ENCODE measurements at regions not wholly inside any gene's neighbourhood (a gene's known extent, or its start where the extent isn't known, plus 50 kb on each side); places are given as distances from the start of the nearest gene placed in this dataset.

DNA sequence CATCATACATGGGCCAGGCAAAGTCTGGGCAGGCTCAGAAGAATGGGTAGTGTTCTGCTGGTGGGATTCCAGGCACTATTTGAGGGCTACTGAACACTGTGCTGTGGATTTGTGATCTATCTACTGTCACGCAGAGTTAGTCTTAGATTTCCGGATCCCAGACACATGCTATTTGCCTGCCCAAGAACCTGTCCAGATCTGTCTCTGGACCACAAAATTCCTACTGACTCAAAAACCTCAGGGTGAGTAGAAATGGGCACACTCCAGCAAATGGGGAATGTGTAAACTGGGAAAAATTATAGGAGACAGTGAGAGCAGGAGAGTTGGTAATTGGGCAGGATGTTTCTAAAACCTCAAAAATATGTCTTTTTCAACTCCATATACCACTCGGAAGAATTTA, 129.9 kb downstream of the GALC start:
- TF ChIP-seq, protein P1, sequence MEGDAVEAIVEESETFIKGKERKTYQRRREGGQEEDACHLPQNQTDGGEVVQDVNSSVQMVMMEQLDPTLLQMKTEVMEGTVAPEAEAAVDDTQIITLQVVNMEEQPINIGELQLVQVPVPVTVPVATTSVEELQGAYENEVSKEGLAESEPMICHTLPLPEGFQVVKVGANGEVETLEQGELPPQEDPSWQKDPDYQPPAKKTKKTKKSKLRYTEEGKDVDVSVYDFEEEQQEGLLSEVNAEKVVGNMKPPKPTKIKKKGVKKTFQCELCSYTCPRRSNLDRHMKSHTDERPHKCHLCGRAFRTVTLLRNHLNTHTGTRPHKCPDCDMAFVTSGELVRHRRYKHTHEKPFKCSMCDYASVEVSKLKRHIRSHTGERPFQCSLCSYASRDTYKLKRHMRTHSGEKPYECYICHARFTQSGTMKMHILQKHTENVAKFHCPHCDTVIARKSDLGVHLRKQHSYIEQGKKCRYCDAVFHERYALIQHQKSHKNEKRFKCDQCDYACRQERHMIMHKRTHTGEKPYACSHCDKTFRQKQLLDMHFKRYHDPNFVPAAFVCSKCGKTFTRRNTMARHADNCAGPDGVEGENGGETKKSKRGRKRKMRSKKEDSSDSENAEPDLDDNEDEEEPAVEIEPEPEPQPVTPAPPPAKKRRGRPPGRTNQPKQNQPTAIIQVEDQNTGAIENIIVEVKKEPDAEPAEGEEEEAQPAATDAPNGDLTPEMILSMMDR (IDR thresholded peaks at IDR 0.05): no peak
- no peak overlapping the region for H3K27ac ChIP-seq
- no peaks in the 10 kb centered on the region for H3K36me3 ChIP-seq
- no peaks in the 10 kb centered on the region for H3K9me3 ChIP-seq
- no peaks in the 10 kb centered on the region for H3K27me3 ChIP-seq
- ATAC-seq: no peak
- no peaks in the 10 kb centered on the region for H3K4me1 ChIP-seq
- 80 to 92% methylated on average over 3 of the region's 3 CpGs for WGBS, 2 donors
- FAIRE-seq: no peak
- intact Hi-C loops (cut with DNase I): no loop called here
- no peak overlapping the region for H3K4me3 ChIP-seq
- DNase-seq: no peak

DNA sequence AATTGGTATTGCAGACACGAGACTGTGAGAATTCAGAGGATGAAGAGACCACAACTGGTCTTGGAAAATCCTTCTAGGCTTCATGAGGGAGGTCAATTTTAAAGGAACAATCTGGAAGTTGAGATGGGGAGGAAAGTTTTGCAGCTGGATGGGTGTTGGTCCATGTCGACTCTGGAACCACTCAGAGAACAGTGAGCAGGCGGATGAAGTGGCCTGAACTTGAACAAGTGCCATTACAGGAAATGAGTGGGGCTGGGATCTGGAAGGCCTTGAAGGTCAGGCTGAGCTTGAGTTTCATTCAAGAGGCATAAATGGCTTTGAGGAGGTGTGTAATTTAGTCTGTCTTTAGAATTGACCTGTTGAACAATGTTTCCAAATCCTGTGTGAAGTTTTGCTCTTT, 140.9 kb downstream of the GALC start:
- Histone ChIP-seq H3K36me3 (no peaks in the 10 kb centered on the region), H3K27ac (no peak overlapping the region), H3K27me3 (no peaks in the 10 kb centered on the region), H3K4me1 (no peaks in the 10 kb centered on the region), H3K4me3 (no peak overlapping the region), H3K9me3 (no peaks in the 10 kb centered on the region)
- TF ChIP-seq, protein P1 (IDR thresholded peaks at IDR 0.05): no peak
- intact Hi-C loops (cut with DNase I): no loop called here
- DNase-seq (no peak), FAIRE-seq (no peak), ATAC-seq (no peak)
- WGBS, 2 donors: 50 to 76% methylated on average over 3 of the region's 3 CpGs

DNA sequence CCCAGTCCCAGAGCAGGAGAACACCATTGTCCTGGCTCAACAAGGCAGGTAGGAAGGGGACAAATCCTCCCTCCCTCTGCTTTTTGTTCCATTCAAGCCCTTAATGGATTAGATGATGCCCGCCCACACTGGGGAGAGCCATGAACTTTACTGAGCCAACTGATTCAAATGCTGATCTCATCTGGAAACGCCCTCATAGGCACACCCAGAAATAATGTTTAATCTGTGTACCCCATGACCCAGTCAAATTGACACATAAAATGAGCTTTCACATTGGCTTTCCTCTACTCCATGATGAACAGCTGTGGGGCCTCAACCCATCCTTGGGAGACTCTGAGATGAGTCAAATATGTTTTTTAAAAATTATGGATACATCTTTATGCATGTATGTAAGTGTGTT, 141.8 kb downstream of the GALC start:
- H3K4me1 ChIP-seq: no peaks in the 10 kb centered on the region
- TF ChIP-seq, protein P1 (IDR thresholded peaks at IDR 0.05): no peak
- WGBS, 2 donors: 68 to 71% methylated on average over 2 of the region's 2 CpGs
- H3K4me3 ChIP-seq: no peak overlapping the region
- DNase-seq (no peak), ATAC-seq (no peak), FAIRE-seq (no peak)
- H3K36me3 ChIP-seq: no peaks in the 10 kb centered on the region
- no peak overlapping the region for H3K27ac ChIP-seq
- no peaks in the 10 kb centered on the region for H3K27me3 ChIP-seq
- no peaks in the 10 kb centered on the region for H3K9me3 ChIP-seq
- intact Hi-C loops (cut with DNase I): no loop called here

DNA sequence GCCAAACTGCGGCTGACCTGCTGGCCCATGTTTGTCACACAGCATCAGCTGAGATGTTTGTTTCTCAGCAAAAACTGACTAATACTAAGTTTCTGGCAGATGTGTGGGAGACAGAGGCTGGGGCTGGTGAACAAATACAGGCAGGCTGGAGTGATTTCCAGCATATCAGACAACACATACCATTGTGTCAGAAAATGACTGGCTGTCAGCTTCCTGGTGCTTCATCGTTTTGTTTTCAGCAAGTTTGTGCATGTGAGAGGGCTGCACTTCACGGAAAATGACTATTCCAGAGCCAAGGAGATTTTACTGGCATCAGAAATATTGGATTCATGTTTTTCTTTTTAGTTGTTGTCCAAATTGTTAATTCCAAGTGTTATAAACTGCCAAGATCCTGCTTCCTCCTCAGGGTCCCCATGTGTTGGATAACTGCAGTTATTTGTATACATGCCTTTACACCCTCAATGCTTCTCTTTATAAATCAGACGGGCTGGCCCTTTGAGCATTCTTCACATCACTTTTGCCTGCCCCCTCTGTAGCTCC, 145.7 kb downstream of the GALC start:
- H3K27me3 ChIP-seq: no peaks in the 10 kb centered on the region
- DNase-seq (no peak), FAIRE-seq (no peak), ATAC-seq (no peak)
- TF ChIP-seq, protein P1 (IDR thresholded peaks at IDR 0.05): no peak
- intact Hi-C loops (cut with DNase I): no loop called here
- no peak overlapping the region for H3K27ac ChIP-seq
- WGBS, 2 donors: 58 to 61% methylated on average over 4 of the region's 4 CpGs
- no peaks in the 10 kb centered on the region for H3K4me1 ChIP-seq
- H3K36me3 ChIP-seq: no peaks in the 10 kb centered on the region
- H3K4me3 ChIP-seq: no peak overlapping the region
- no peaks in the 10 kb centered on the region for H3K9me3 ChIP-seq

DNA sequence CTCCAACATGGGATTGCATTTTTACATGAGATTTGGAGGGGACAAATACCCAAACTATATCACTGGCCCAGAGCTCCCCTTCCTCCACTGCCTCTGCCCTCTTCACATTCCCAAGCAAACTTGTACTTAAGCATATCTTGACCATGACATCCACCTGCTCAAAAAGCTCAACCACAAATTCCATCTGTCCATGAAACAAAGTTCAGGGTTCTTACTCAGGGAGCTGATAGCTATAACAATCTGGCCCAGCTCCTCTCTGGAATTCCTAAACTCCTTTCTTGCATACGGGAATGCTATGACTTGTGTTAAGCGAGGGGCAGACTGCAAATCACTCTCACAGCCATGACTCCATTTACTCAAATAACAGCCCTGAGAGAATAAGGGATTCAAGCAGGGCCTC, 152.1 kb downstream of the GALC start:
- TF ChIP-seq, protein P1 (IDR thresholded peaks at IDR 0.05): no peak
- intact Hi-C loops (cut with DNase I): no loop called here
- FAIRE-seq (no peak), ATAC-seq (no peak), DNase-seq (no peak)
- no peaks in the 10 kb centered on the region for H3K9me3 ChIP-seq
- no peaks in the 10 kb centered on the region for H3K36me3 ChIP-seq
- no peaks in the 10 kb centered on the region for H3K4me1 ChIP-seq
- WGBS, 2 donors: 79 to 84% methylated on average over 2 of the region's 2 CpGs
- H3K4me3 ChIP-seq: no peak overlapping the region
- no peak overlapping the region for H3K27ac ChIP-seq
- no peaks in the 10 kb centered on the region for H3K27me3 ChIP-seq
